Skeletal muscle satellite cell (primary cell): ENCODE measurements at regions not wholly inside any gene's neighbourhood (a gene's known extent, or its start where the extent isn't known, plus 50 kb on each side); places are given as distances from the start of the nearest gene placed in this dataset.

Experiments used
- H3K27me3 ChIP-seq: 2 replicates; pipeline ENCODE4 v1.7.0; 2013; ENCODE audit warnings: low read length; ENCODE audit not compliant: control insufficient read depth, insufficient read depth
- H3K36me3 ChIP-seq: 2 replicates; pipeline ENCODE4 v1.7.0; 2013; ENCODE audit warnings: mild to moderate bottlenecking, control low read depth, low read length; ENCODE audit not compliant: insufficient read depth
- H3K4me1 ChIP-seq: 2 replicates; pipeline ENCODE4 v1.7.0; 2013; ENCODE audit warnings: low read length; ENCODE audit not compliant: control insufficient read depth, insufficient read depth
- H3K4me2 ChIP-seq: 2 replicates; pipeline ENCODE4 v1.7.0; 2013; ENCODE audit warnings: mild to moderate bottlenecking, low read length
- H3K4me3 ChIP-seq: 2 replicates; pipeline ENCODE4 v1.7.0; 2013; ENCODE audit warnings: low read length
- H3K9ac ChIP-seq: 2 replicates; pipeline ENCODE4 v1.7.0; 2013; ENCODE audit warnings: mild to moderate bottlenecking, low read depth, low read length, moderate library complexity
- H3K9me3 ChIP-seq: replicated peaks from 2 replicates; pipeline ENCODE4 v1.7.0; 2013; ENCODE audit warnings: mild to moderate bottlenecking, control low read depth, low read length

DNA sequence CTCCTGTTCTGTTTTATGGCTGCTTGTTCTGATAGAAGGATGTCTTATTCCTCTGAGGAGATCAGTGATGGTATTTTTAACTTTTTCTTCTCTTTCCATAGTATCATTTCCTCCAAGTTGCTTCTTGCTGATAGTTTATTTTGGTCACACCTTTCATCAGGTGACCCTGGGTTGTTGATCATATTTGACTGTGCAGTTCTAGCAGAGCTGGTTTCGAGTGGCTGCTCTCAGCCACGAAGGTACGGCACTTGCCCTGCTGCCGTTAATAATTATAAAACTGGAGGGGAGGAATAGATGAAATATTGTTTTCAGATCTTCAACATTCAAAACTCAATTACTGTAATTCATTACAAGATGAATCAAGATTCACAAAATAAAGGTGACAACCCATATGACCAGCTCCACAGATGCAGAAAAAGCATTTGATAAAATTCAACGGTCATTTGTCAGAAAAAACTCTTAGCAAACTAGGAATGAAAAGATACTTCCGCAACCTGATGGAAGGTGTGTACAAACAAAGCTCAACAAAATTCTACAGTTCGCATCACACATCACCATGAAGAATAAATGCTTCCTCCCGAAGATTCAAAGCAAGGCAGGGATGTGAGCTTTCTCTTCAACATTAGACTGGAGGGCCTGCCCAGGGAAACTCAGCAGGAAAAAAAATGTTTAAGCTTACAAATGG lies 59.2 kb upstream of the RTL6 start:
- no peak overlapping the region for H3K4me2 ChIP-seq
- no peaks in the 10 kb centered on the region for H3K4me1 ChIP-seq
- no peak overlapping the region for H3K4me3 ChIP-seq
- H3K36me3 ChIP-seq = no peaks in the 10 kb centered on the region
- peaks cover 37% of the 10 kb centered on the region for H3K27me3 ChIP-seq
- H3K9ac ChIP-seq = no peak overlapping the region
- no peaks in the 10 kb centered on the region for H3K9me3 ChIP-seq

DNA sequence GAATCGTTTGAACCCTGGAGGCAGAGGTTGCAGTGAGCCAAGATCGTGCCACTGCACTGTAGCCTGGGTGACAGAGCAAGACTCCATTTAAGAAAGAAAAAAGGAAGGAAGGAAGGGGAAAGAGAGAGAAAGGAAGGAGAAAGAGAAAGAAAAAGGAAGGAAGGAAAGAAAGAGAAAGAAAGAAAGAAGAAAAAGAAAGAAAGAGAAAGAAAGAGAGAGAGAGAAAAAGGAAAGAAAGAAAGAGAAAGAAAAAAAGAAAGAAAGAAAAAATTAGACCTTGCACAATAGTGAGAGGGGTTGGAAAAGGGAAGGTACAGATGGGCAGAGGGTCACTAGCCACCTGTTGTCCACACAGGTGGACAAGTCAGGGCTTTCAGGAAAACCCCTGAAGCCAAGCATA lies 57.6 kb upstream of the RTL6 start:
- H3K36me3 ChIP-seq = no peaks in the 10 kb centered on the region
- H3K4me3 ChIP-seq = no peak overlapping the region
- no peak overlapping the region for H3K4me2 ChIP-seq
- H3K9me3 ChIP-seq = no peaks in the 10 kb centered on the region
- H3K27me3 ChIP-seq = peaks cover 33% of the 10 kb centered on the region
- no peak overlapping the region for H3K9ac ChIP-seq
- peaks cover 6% of the 10 kb centered on the region for H3K4me1 ChIP-seq

DNA sequence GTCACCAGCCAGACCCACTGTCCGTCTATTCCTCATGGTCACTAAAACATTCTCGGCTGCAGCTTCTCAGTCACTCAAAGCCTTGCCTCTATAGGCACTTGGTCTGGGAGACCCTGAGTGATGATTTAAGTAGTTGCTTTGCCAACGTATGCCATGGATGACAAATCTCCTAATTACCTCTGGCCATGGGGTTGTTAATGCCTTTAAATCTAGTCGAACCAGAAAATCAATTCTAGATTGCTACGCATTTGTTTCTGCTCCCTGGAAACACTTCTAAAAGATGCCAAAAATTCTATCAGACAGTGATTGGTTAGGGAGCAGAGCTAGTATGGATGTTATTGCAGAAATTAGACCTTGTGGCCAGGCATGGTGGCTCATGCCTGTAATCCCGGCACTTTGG lies 57.0 kb upstream of the RTL6 start:
- H3K27me3 ChIP-seq = peaks cover 33% of the 10 kb centered on the region
- H3K9me3 ChIP-seq = no peaks in the 10 kb centered on the region
- no peak overlapping the region for H3K4me2 ChIP-seq
- H3K36me3 ChIP-seq = no peaks in the 10 kb centered on the region
- H3K4me1 ChIP-seq = peaks cover 9% of the 10 kb centered on the region
- no peak overlapping the region for H3K4me3 ChIP-seq
- H3K9ac ChIP-seq = no peak overlapping the region

DNA sequence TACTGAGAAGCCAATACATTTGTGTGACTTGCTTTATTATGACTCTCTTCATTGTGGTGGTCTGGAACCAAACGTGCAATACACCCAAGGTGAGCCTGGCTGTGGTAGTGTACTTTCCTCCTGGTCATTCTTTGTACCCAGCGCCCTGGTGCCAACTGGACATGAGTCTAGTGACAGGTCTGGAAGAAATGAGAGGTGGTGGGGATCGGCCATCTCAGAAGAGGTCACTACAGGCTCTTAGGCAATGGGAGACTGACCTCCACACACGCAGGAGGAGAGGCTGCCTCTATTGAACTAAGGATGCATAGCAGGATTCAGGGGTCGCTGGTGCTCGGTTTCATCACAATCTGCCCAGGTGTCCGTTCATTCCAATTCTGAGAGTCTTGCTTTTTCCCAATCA lies 56.4 kb upstream of the RTL6 start:
- H3K9ac ChIP-seq = no peak overlapping the region
- H3K4me1 ChIP-seq = peaks cover 9% of the 10 kb centered on the region

DNA sequence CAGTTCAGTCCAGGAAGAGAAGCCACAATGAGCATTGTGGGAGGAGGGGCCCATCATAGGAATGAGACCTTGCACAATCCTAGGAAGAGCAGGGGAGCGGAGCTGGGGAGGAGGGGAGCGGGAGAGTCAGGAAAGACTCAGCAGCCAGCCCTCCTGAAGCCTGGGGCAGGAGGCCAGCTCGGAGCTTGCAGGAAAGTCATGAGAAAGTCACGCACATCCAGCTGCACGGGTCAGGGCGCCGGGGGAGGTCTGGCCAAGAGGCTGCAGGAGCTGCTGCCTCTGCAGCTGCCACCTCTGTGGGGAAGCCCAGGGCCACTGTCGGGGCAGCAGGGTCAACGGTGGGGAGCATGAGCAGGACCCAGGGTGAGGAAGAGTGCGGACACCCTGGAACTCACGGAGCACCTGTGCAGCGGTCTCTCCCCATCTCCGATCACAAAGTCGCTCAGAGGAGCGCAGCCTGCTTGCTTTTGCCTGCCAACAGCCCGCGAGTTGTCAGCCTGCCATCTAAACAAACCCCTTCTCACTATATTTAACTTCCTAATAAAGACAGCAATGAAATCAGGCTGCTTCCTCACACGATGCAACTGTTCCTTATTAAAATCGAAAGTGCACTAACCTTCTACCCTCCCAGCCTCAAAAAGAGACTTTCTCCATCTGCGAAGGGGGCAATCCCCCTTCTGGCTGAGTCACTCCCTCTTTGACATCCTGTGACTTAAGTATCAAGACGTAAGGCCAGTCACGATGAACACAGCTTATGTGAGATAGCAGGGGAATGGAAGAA lies 52.9 kb upstream of the RTL6 start:
- peak overlapping the region; percentile 9 for H3K9ac ChIP-seq
- H3K27me3 ChIP-seq = peaks cover 20% of the 10 kb centered on the region
- peak overlapping the region; percentile 62 for H3K4me3 ChIP-seq
- H3K4me1 ChIP-seq = peaks cover 9% of the 10 kb centered on the region
- peak overlapping the region; percentile 81 for H3K4me2 ChIP-seq
- H3K36me3 ChIP-seq = no peaks in the 10 kb centered on the region
- no peaks in the 10 kb centered on the region for H3K9me3 ChIP-seq

More for the DNA sequence above, 56.4 kb upstream of the RTL6 start:
- Histone ChIP-seq H3K36me3 (no peaks in the 10 kb centered on the region), H3K4me3 (no peak overlapping the region), H3K27me3 (peaks cover 33% of the 10 kb centered on the region), H3K4me2 (no peak overlapping the region), H3K9me3 (no peaks in the 10 kb centered on the region)

DNA sequence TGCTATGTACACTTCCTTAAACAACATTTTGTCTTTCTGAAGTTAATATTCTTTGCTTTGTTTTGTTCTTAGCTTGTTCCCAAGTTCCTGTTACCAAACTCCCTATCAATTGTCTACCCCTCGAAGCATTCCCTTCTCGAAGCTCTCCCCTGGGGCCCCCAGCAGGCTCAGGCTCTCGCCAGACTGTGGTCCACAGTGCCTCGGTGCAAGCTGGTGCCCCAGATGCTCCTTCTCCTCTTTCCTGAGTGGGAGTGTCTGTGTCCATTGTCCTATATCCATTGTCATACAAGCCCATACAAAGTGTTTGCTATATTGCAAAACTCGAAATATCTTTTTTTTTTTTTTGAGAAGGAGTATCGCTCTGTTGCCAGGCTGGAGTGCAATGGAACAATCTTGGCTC lies 51.7 kb upstream of the RTL6 start:
- no peak overlapping the region for H3K4me3 ChIP-seq
- peaks cover 11% of the 10 kb centered on the region for H3K27me3 ChIP-seq
- H3K9me3 ChIP-seq = no peaks in the 10 kb centered on the region
- H3K36me3 ChIP-seq = no peaks in the 10 kb centered on the region
- no peak overlapping the region for H3K9ac ChIP-seq
- peaks cover 9% of the 10 kb centered on the region for H3K4me1 ChIP-seq
- H3K4me2 ChIP-seq = no peak overlapping the region

DNA sequence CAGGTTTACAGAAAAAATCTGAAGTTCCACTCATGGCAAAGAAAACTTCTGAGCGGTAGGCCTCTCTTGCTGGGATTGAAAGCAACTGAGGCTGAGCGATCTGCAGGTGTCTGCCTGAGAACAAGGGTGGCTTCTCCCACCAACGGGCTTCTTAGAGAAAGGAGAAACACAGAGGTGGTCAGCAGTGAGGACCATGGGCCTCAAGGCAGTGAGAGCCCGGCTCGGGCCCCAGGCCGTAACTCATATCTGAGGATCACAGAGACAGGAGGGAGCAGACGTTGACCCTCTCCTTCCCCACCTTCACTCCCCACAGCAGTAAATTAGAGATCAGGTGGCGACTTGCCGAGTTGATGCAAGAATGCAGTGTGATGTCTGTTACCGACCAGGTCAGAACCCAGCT lies 50.9 kb upstream of the RTL6 start:
- H3K4me2 ChIP-seq = no peak overlapping the region

More for the DNA sequence above, 50.9 kb upstream of the RTL6 start:
- Histone ChIP-seq H3K36me3 (no peaks in the 10 kb centered on the region), H3K9ac (no peak overlapping the region), H3K27me3 (peaks cover 6% of the 10 kb centered on the region), H3K9me3 (no peaks in the 10 kb centered on the region), H3K4me3 (no peak overlapping the region), H3K4me1 (peaks cover 9% of the 10 kb centered on the region)
